Liver (tissue), 8 donors: ENCODE measurements at regions not wholly inside any gene's neighbourhood (a gene's known extent, or its start where the extent isn't known, plus 50 kb on each side); places are given as distances from the start of the nearest gene placed in this dataset.

Experiments
- DNase-seq: peaks from one replicate; pipeline ENCODE4 v3.0.0-alpha.2; 2017; ENCODE audit warnings: low spot score
- H3K27ac ChIP-seq, 2 donors: one replicate each; pipeline ENCODE4 v1.7.0; 2013; ENCODE audit warnings: inconsistent platforms in 2 of 2, low read length in 2 of 2, control low read depth in 1 of 2, low read depth in 1 of 2, mild to moderate bottlenecking in 1 of 2
- H3K27me3 ChIP-seq, 4 donors: one replicate each; pipeline versions ENCODE4 v1.6.1 to v1.7.0; 2013; ENCODE audit warnings: low read length in 3 of 4, inconsistent platforms in 1 of 4, mild to moderate bottlenecking in 1 of 4, moderate library complexity in 1 of 4; ENCODE audit not compliant: control insufficient read depth in 4 of 4, insufficient read depth in 4 of 4
- H3K36me3 ChIP-seq, 4 donors: one replicate each; pipeline versions ENCODE4 v1.6.1 to v1.7.0; 2013; ENCODE audit warnings: low read length in 3 of 4, mild to moderate bottlenecking in 3 of 4, low read depth in 1 of 4, moderate library complexity in 1 of 4; ENCODE audit not compliant: control insufficient read depth in 4 of 4, insufficient read depth in 3 of 4
- H3K4me1 ChIP-seq, 4 donors: one replicate each; pipeline versions ENCODE4 v1.6.1 to v1.7.0; 2013; ENCODE audit warnings: low read length in 3 of 4, mild to moderate bottlenecking in 3 of 4, moderate library complexity in 1 of 4; ENCODE audit not compliant: control insufficient read depth in 4 of 4, insufficient read depth in 4 of 4
- H3K4me3 ChIP-seq, 3 donors: one replicate each; pipeline versions ENCODE4 v1.6.1 to v1.7.0; 2013; ENCODE audit warnings: low read length in 3 of 3, control low read depth in 1 of 3, low read depth in 1 of 3, mild to moderate bottlenecking in 1 of 3
- H3K9ac ChIP-seq, 2 donors: one replicate each; pipeline ENCODE4 v1.7.0; 2013; ENCODE audit warnings: low read length in 2 of 2, mild to moderate bottlenecking in 2 of 2, moderate library complexity in 2 of 2, control low read depth in 1 of 2, low read depth in 1 of 2
- H3K9me3 ChIP-seq, 4 donors: one replicate each; pipeline versions ENCODE4 v1.6.1 to v1.7.0; 2013; ENCODE audit warnings: low read length in 3 of 4; ENCODE audit not compliant: control insufficient read depth in 4 of 4
- ATF3 ChIP-seq: IDR thresholded peaks from 2 replicates; pipeline ENCODE4 v1.6.1; 2016; ENCODE audit warnings: antibody characterized with exemption
- FOXA1 ChIP-seq: IDR thresholded peaks from 2 replicates; pipeline ENCODE4 v1.6.1; 2016; ENCODE audit warnings: antibody characterized with exemption
- FOXA2 ChIP-seq: IDR thresholded peaks from 2 replicates; pipeline ENCODE4 v1.6.1; 2016; ENCODE audit warnings: antibody characterized with exemption
- GABPA ChIP-seq, 2 donors: IDR thresholded peaks in 1 of 2; conservative IDR thresholded peaks in 1 of 2; 2 replicates each; pipeline ENCODE4 v1.6.1; 2016; ENCODE audit warnings: antibody characterized with exemption in 2 of 2, mild to moderate bottlenecking in 1 of 2, moderate library complexity in 1 of 2
- HNF4G ChIP-seq: IDR thresholded peaks from 2 replicates; pipeline ENCODE4 v1.6.1; 2016; ENCODE audit warnings: antibody characterized with exemption
- JUND ChIP-seq, 2 donors: IDR thresholded peaks; 2 replicates each; pipeline ENCODE4 v1.6.1; 2016; ENCODE audit warnings: antibody characterized with exemption in 2 of 2
- NR2F2 ChIP-seq: IDR thresholded peaks from 2 replicates; pipeline ENCODE4 v1.6.1; 2016; ENCODE audit warnings: antibody characterized with exemption
- REST ChIP-seq: IDR thresholded peaks from 2 replicates; pipeline ENCODE4 v1.6.1; 2016; ENCODE audit warnings: antibody characterized with exemption, mild to moderate bottlenecking
- RXRA ChIP-seq, 2 donors: IDR thresholded peaks; 2 replicates each; pipeline ENCODE4 v1.6.1; 2017 to 2018; ENCODE audit warnings: antibody characterized with exemption in 2 of 2, mild to moderate bottlenecking in 1 of 2
- SP1 ChIP-seq: IDR thresholded peaks from 2 replicates; pipeline ENCODE4 v1.6.1; 2018; ENCODE audit warnings: antibody characterized with exemption, mild to moderate bottlenecking
- TAF1 ChIP-seq: conservative IDR thresholded peaks from 2 replicates; pipeline ENCODE4 v1.6.1; 2016; ENCODE audit warnings: antibody characterized with exemption, mild to moderate bottlenecking
- WGBS: extraction: QIAGEN DNeasy Blood & Tissue Kit; methylation state at CpG from one replicate; pipeline ENCODE4 v1.1.7; 2013; 5-methylcytosine and 5-hydroxymethylcytosine counted together
- TF ChIP-seq, protein P1 (sequence below): IDR thresholded peaks from 2 replicates; pipeline ENCODE4 v1.6.1; 2016; ENCODE audit warnings: antibody characterized with exemption
- TF ChIP-seq, protein P2 (sequence below): fragments of 150-350 bp; IDR thresholded peaks from 2 replicates; pipeline ENCODE4 v1.5.1; 2017; ENCODE audit warnings: improper control_type of control experiment, low read depth, low read length; ENCODE audit not compliant: missing input control
- donor health status: healthy.
- donor health status: healthy.
- donor health status: healthy.
- donor health status: healthy.
- donor health status: healthy.

- H3K27ac ChIP-seq = no peak overlapping the region
- TF ChIP-seq GABPA (IDR thresholded peaks at IDR 0.05 in 1 of 2, conservative IDR thresholded peaks at IDR 0.05 in 1 of 2) (no peak), JUND (IDR thresholded peaks at IDR 0.05) (no peak), SP1 (no peak), TAF1 (no peak), HNF4G (no peak), RXRA (IDR thresholded peaks at IDR 0.05) (peak in 1 of 2 donors; percentile 19), NR2F2 (peak; percentile 47), FOXA2 (no peak), FOXA1 (no peak)
- TF ChIP-seq, protein P1, sequence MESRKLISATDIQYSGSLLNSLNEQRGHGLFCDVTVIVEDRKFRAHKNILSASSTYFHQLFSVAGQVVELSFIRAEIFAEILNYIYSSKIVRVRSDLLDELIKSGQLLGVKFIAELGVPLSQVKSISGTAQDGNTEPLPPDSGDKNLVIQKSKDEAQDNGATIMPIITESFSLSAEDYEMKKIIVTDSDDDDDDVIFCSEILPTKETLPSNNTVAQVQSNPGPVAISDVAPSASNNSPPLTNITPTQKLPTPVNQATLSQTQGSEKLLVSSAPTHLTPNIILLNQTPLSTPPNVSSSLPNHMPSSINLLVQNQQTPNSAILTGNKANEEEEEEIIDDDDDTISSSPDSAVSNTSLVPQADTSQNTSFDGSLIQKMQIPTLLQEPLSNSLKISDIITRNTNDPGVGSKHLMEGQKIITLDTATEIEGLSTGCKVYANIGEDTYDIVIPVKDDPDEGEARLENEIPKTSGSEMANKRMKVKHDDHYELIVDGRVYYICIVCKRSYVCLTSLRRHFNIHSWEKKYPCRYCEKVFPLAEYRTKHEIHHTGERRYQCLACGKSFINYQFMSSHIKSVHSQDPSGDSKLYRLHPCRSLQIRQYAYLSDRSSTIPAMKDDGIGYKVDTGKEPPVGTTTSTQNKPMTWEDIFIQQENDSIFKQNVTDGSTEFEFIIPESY = no peak
- TF ChIP-seq, protein P2, sequence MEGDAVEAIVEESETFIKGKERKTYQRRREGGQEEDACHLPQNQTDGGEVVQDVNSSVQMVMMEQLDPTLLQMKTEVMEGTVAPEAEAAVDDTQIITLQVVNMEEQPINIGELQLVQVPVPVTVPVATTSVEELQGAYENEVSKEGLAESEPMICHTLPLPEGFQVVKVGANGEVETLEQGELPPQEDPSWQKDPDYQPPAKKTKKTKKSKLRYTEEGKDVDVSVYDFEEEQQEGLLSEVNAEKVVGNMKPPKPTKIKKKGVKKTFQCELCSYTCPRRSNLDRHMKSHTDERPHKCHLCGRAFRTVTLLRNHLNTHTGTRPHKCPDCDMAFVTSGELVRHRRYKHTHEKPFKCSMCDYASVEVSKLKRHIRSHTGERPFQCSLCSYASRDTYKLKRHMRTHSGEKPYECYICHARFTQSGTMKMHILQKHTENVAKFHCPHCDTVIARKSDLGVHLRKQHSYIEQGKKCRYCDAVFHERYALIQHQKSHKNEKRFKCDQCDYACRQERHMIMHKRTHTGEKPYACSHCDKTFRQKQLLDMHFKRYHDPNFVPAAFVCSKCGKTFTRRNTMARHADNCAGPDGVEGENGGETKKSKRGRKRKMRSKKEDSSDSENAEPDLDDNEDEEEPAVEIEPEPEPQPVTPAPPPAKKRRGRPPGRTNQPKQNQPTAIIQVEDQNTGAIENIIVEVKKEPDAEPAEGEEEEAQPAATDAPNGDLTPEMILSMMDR = no peak
- peaks cover 0 to 8% (median 2%) of the 10 kb centered on the region in 4 donors for H3K27me3 ChIP-seq
- DNase-seq = no peak
- H3K4me3 ChIP-seq = no peak overlapping the region
- no peaks in the 10 kb centered on the region for H3K9me3 ChIP-seq
- no peaks in the 10 kb centered on the region for H3K36me3 ChIP-seq
- no peak overlapping the region for H3K9ac ChIP-seq
- H3K4me1 ChIP-seq = no peaks in the 10 kb centered on the region
Observed at GRCh38 chr15:93587059-93587521, 498.1 kb upstream of the RGMA start.

DNA sequence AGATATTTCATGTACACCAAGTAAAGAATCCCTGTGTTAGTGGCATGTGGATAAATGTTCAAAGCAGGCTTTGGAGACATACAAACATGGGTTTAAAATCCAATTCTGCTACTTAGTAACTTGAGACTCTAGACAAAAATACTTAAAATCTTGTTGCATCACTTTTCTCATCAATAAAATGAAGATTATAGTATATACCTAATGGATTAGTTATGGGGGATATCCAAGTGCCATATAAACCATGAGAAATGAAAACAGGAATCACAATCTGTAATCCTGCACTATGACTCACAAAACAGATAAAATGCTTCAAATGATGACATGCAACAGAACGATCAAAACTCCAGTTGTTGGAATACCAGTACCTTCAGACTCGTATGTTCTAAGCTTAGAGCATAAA lies 496.0 kb upstream of the RGMA start:
- TF ChIP-seq FOXA1 (no peak), REST (no peak), ATF3 (no peak)
- Histone ChIP-seq H3K4me3 (no peak overlapping the region), H3K9ac (no peak overlapping the region), H3K9me3 (no peaks in the 10 kb centered on the region), H3K4me1 (no peaks in the 10 kb centered on the region), H3K36me3 (no peaks in the 10 kb centered on the region), H3K27me3 (peaks cover 0 to 8% (median 2%) of the 10 kb centered on the region in 4 donors), H3K27ac (no peak overlapping the region)
- DNase-seq = no peak
- WGBS = 64% methylated on average over 2 of the region's 2 CpGs
